GM23248 (cell line): ENCODE measurements at regions not wholly inside any gene's neighbourhood (a gene's known extent, or its start where the extent isn't known, plus 50 kb on each side); places are given as distances from the start of the nearest gene placed in this dataset.

ENCODE experiments used
- DNase-seq: peaks from one replicate; pipeline ENCODE4 v3.0.0-alpha.2; 2015
- H2AFZ ChIP-seq: fragments of 200-600 bp; sonication (generic); 2 replicates; pipeline ENCODE4 v1.6.1; 2016; ENCODE audit warnings: antibody characterized with exemption
- H3F3A ChIP-seq: fragments of 200-600 bp; sonication (generic); 2 replicates; pipeline ENCODE4 v1.6.1; 2016; ENCODE audit warnings: mild to moderate bottlenecking, antibody characterized with exemption, mixed run types; ENCODE audit not compliant: insufficient read depth
- H3K27ac ChIP-seq: fragments of 200-600 bp; sonication (generic); 2 replicates; pipeline ENCODE4 v1.5.1; 2016; ENCODE audit warnings: mild to moderate bottlenecking
- H3K27me3 ChIP-seq: fragments of 200-600 bp; sonication (generic); replicated peaks from 2 replicates; pipeline ENCODE4 v1.6.1; 2016; ENCODE audit warnings: mild to moderate bottlenecking; ENCODE audit not compliant: insufficient read depth
- H3K36me3 ChIP-seq: fragments of 200-600 bp; sonication (generic); 2 replicates; pipeline ENCODE4 v1.6.1; 2016; ENCODE audit warnings: low read depth, mild to moderate bottlenecking
- H3K4me1 ChIP-seq: fragments of 200-600 bp; sonication (generic); 2 replicates; pipeline ENCODE4 v1.6.1; 2016; ENCODE audit warnings: mild to moderate bottlenecking; ENCODE audit not compliant: insufficient read depth
- H3K4me2 ChIP-seq: fragments of 200-600 bp; sonication (generic); one replicate; pipeline ENCODE4 v1.6.1; 2016; ENCODE audit warnings: mild to moderate bottlenecking; ENCODE audit not compliant: unreplicated experiment
- H3K4me3 ChIP-seq: fragments of 200-600 bp; sonication (generic); 2 replicates; pipeline ENCODE4 v1.5.1; 2016; ENCODE audit warnings: mild to moderate bottlenecking
- H3K79me2 ChIP-seq: fragments of 200-600 bp; sonication (generic); 2 replicates; pipeline ENCODE4 v1.6.1; 2016; ENCODE audit warnings: mild to moderate bottlenecking; ENCODE audit not compliant: insufficient read depth
- H3K9ac ChIP-seq: fragments of 200-600 bp; sonication (generic); 2 replicates; pipeline ENCODE4 v1.6.1; 2016; ENCODE audit warnings: mild to moderate bottlenecking
- H3K9me2 ChIP-seq: fragments of 200-600 bp; sonication (generic); 2 replicates; pipeline ENCODE4 v1.6.1; 2016; ENCODE audit warnings: mixed run types, mild to moderate bottlenecking, moderate library complexity; ENCODE audit not compliant: insufficient read depth
- H3K9me3 ChIP-seq: fragments of 200-600 bp; sonication (generic); one replicate; pipeline ENCODE4 v1.6.1; 2017; ENCODE audit warnings: low read depth
- H4K20me1 ChIP-seq: fragments of 200-600 bp; sonication (generic); 2 replicates; pipeline ENCODE4 v1.6.0; 2016; ENCODE audit not compliant: insufficient read depth
- EZH2 ChIP-seq: fragments of 200-600 bp; sonication (generic); IDR thresholded peaks from 2 replicates; pipeline ENCODE4 v1.6.1; 2018; ENCODE audit warnings: antibody characterized with exemption, mild to moderate bottlenecking; ENCODE audit not compliant: insufficient read depth, poor library complexity, severe bottlenecking
- EZH2phosphoT487 ChIP-seq: fragments of 200-600 bp; sonication (generic); IDR thresholded peaks from 2 replicates; pipeline ENCODE4 v1.6.1; 2018; ENCODE audit warnings: antibody characterized with exemption, moderate library complexity, mild to moderate bottlenecking, low read depth; ENCODE audit not compliant: insufficient read depth
- WGBS, 2 experiments: methylation state at CpG; one replicate each; pipeline ENCODE4 v1.1.6; 2015 to 2017; ENCODE audit warnings: low lambda C conversion rate in 2 of 2, low coverage in 1 of 2; ENCODE audit errors: missing lambda C conversion rate in 2 of 2; 5-methylcytosine and 5-hydroxymethylcytosine counted together
- in situ Hi-C: fragments of 300-500 bp; cut with MboI; formaldehyde crosslinking; loops from 2 replicates; pipeline ENCODE4 v1.15.0; 2020

DNA sequence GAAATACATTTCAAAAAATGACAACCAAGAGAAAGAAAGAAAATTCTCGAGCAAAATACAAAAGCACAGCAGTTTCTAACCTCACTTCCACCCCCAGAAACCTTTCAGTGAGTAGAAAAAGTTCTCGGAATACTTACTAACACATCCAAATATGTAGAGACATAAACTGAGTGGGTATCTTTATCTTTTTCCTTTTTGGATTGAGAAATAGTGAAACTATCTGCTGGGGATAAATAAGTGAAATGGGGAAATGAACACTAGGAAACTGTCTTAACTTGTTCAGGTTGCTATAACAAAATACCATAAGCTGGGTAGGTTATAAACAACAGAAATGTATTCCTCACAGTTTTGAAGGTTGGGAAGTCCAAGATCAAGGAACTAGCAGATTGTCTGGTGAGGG, 72.0 kb downstream of the VCAM1 start:
- no peak overlapping the region for H3K4me2 ChIP-seq
- no peak for DNase-seq
- peaks cover 4% of the 10 kb centered on the region; the same call in 1 of the 2 replicates for H3F3A ChIP-seq
- no peak overlapping the region for H3K9ac ChIP-seq
- no peaks in the 10 kb centered on the region for H3K79me2 ChIP-seq
- peaks cover 11% of the 10 kb centered on the region for H3K4me1 ChIP-seq
- no peak overlapping the region for H3K27ac ChIP-seq
- no peaks in the 10 kb centered on the region for H3K36me3 ChIP-seq
- no peak overlapping the region for H2AFZ ChIP-seq
- no peaks in the 10 kb centered on the region for H4K20me1 ChIP-seq
- WGBS, 2 experiments = 55 to 66% methylated on average over 2 of the region's 2 CpGs
- no peaks in the 10 kb centered on the region for H3K9me3 ChIP-seq
- TF ChIP-seq EZH2phosphoT487 = no peak
- TF ChIP-seq EZH2 = no peak
- no peak overlapping the region for H3K4me3 ChIP-seq
- in situ Hi-C loops = no loop called here
- no peaks in the 10 kb centered on the region for H3K27me3 ChIP-seq
- H3K9me2 ChIP-seq = no peaks in the 10 kb centered on the region

DNA sequence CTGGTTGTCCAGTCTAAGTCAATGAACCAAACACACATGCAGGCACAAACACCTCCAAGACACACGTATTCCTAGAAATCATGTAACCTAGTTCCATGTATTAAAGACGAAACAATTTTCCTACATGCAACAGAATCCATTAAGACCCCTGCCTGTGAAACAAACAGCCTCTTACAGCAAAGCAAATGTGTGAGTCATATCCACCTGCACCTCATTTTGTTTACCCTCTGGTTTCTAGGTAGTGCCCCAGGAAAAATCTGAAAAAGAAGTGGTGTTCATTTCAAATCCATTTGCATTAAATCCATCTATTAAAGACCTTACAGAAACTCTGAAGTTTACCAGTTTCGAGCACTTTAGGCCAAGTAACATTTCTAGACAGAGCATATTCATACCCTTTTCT, 74.1 kb downstream of the VCAM1 start:
- Histone ChIP-seq H3K9me2 (no peaks in the 10 kb centered on the region), H4K20me1 (no peaks in the 10 kb centered on the region), H3K9me3 (no peaks in the 10 kb centered on the region), H3K4me2 (no peak overlapping the region), H3K9ac (no peak overlapping the region), H3K27me3 (no peaks in the 10 kb centered on the region), H3K79me2 (no peaks in the 10 kb centered on the region), H3K27ac (no peak overlapping the region), H2AFZ (no peak overlapping the region), H3F3A (peaks cover 4% of the 10 kb centered on the region; the same call in 1 of the 2 replicates), H3K4me3 (no peak overlapping the region), H3K36me3 (no peaks in the 10 kb centered on the region), H3K4me1 (peaks cover 11% of the 10 kb centered on the region)
- DNase-seq = no peak
- TF ChIP-seq EZH2 = no peak
- TF ChIP-seq EZH2phosphoT487 = no peak
- in situ Hi-C loops = no loop called here
- WGBS, 2 experiments = 85 to 98% methylated on average over 3 of the region's 3 CpGs

DNA sequence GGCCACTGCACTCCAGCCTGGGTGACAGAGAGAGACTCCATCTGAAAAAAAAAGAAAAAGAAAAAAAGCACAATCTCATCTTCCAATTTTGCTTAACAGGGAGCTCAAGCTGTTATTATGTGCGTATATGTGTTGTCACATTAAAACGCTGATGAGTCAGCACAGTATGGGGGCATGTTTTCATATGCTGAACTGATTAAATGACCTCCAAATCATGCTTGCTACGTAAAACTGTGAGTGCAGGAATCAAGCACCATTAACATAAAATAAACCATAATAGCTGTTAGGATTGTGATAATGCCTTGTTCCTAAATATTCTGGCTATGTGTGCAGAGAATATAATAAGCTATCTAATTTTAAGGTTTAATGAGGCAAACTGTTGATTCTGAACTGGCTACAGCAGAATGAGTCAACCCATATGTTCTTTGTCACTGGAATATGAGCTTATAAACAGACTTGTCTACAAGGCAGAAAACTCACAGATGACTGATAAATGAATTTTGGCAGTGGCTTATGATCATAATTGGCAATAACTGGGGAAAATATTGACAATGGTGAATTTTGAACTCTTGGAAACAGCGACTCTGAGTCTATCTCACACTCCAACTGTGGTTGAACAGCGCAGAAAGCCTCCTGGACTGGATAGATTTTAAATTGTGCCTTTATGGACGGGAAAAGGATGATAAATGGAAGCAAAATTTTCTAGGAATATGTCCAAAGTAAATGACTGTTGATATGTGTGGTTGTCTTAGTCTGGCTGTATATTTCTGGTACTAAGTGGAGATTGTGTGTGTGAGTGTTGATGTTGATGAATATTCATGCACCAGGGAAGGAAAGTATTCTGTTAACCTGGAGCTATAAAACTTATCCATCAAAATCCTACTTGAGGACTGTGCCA, 75.5 kb downstream of the VCAM1 start:
- Histone ChIP-seq H3F3A (peaks cover 12% of the 10 kb centered on the region), H3K27ac (no peak overlapping the region), H3K9ac (no peak overlapping the region), H3K36me3 (no peaks in the 10 kb centered on the region), H3K4me3 (no peak overlapping the region), H4K20me1 (no peaks in the 10 kb centered on the region), H3K79me2 (no peaks in the 10 kb centered on the region), H3K4me2 (peak overlapping the region; percentile 29), H3K9me3 (no peaks in the 10 kb centered on the region), H3K27me3 (no peaks in the 10 kb centered on the region), H2AFZ (no peak overlapping the region), H3K9me2 (no peaks in the 10 kb centered on the region), H3K4me1 (peaks cover 21% of the 10 kb centered on the region)
- peak; percentile 74 for DNase-seq
- in situ Hi-C loops = no loop called here
- WGBS, 2 experiments = 19 to 21% methylated on average over 6 of the region's 6 CpGs
- TF ChIP-seq EZH2phosphoT487 (no peak), EZH2 (no peak)

DNA sequence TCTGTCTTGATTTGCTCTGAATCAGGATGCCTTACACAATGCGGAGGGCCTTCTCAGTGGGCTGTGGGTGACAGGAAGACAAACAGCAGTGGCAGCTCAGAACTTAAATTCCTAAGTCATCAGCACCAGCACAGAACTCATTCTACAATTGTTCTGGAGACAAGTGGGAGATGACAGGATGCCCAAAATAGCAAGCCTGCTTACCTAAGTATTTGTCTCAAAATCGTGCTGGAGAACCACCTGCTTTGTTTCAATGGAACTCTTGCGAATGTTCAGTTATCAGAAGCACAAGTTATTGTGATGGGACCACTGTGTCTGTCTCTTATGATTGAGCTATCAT, 76.1 kb downstream of the VCAM1 start:
- in situ Hi-C loops = no loop called here
- Histone ChIP-seq H3K4me1 (peaks cover 27% of the 10 kb centered on the region), H4K20me1 (no peaks in the 10 kb centered on the region)

More for the DNA sequence above, 76.1 kb downstream of the VCAM1 start:
- Histone ChIP-seq H2AFZ (no peak overlapping the region), H3K4me3 (no peak overlapping the region), H3K9me3 (no peaks in the 10 kb centered on the region), H3K4me2 (no peak overlapping the region), H3K36me3 (no peaks in the 10 kb centered on the region), H3F3A (peaks cover 18% of the 10 kb centered on the region), H3K9ac (no peak overlapping the region), H3K27me3 (no peaks in the 10 kb centered on the region), H3K79me2 (no peaks in the 10 kb centered on the region), H3K27ac (no peak overlapping the region), H3K9me2 (no peaks in the 10 kb centered on the region)
- DNase-seq = no peak
- WGBS, 2 experiments = 90 to 93% methylated on average over 3 of the region's 3 CpGs
- TF ChIP-seq EZH2 (no peak), EZH2phosphoT487 (no peak)
